RWPE2 (cell line): ENCODE measurements at regions not wholly inside any gene's neighbourhood (a gene's known extent, or its start where the extent isn't known, plus 50 kb on each side); places are given as distances from the start of the nearest gene placed in this dataset.
"Not testable (repeated sequence)": the region's sequence is repeated elsewhere in the genome, so short reads cannot be mapped to it uniquely, and the experiment has no call there.

Experiments used
- ATAC-seq: fragments of 200-7000 bp; cut with Tn5 transposase; 3 replicates; pipeline ENCODE4 v1.9.1; 2021; ENCODE audit warnings: low read depth
- DNase-seq: peaks from one replicate; pipeline ENCODE4 v3.0.0-alpha.2; 2020; ENCODE audit warnings: low spot score
- H3K27ac ChIP-seq: fragments of 450-650 bp; 2 replicates; pipeline ENCODE4 v1.5.1; 2017; ENCODE audit warnings: mild to moderate bottlenecking; ENCODE audit not compliant: poor library complexity, severe bottlenecking
- H3K27me3 ChIP-seq: fragments of 250-450 bp; sonication (Bioruptor Pico); 2 replicates; pipeline ENCODE4 v1.5.1; 2021; ENCODE audit warnings: mild to moderate bottlenecking, moderate library complexity; ENCODE audit not compliant: insufficient read depth, poor library complexity, severe bottlenecking
- H3K36me3 ChIP-seq: fragments of 250-450 bp; sonication (Bioruptor Pico); 2 replicates; pipeline ENCODE4 v1.5.1; 2020; ENCODE audit warnings: low read depth, mild to moderate bottlenecking, moderate library complexity
- H3K4me1 ChIP-seq: fragments of 250-450 bp; sonication (Bioruptor Pico); 2 replicates; pipeline ENCODE4 v1.5.1; 2021; ENCODE audit warnings: mild to moderate bottlenecking, moderate library complexity; ENCODE audit not compliant: insufficient read depth, poor library complexity, severe bottlenecking
- H3K4me3 ChIP-seq: fragments of 250-450 bp; sonication (Bioruptor Pico); 2 replicates; pipeline ENCODE4 v1.5.1; 2021; ENCODE audit warnings: mild to moderate bottlenecking, moderate library complexity; ENCODE audit not compliant: severe bottlenecking
- H3K9me3 ChIP-seq: fragments of 250-450 bp; sonication (Bioruptor Pico); 2 replicates; pipeline ENCODE4 v1.5.1; 2021; ENCODE audit warnings: mild to moderate bottlenecking, moderate library complexity; ENCODE audit not compliant: severe bottlenecking
- TF ChIP-seq, protein P1 (sequence below): fragments of 450-650 bp; IDR thresholded peaks from one replicate; pipeline ENCODE4 v1.5.1; 2017; ENCODE audit warnings: mild to moderate bottlenecking, moderate library complexity; ENCODE audit not compliant: poor library complexity, severe bottlenecking

DNA sequence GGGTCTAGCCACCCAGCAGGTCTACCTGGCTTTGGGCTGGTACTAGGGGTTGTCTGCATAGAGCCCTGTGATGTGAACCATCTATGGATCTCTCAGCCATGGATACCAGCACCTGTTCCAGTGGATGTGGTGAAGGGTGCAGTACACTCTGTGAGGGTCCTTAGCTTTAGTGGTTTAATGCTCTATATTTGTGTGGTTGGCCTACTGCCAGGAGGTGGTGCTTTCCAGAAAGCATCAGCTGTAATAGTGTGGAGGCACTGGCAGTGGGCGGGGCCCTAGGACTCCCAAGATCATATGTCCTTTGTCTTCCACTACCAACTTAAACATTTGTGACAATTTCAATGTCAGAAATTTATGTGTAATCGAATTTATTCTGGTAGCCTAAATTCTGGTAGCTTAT, 1065.1 kb downstream of the RPIA start:
- H3K27me3 ChIP-seq, H3K9me3 ChIP-seq, H3K4me3 ChIP-seq, H3K27ac ChIP-seq, ATAC-seq, H3K4me1 ChIP-seq, H3K36me3 ChIP-seq: not testable (repeated sequence)
- peak; percentile 45 for DNase-seq

DNA sequence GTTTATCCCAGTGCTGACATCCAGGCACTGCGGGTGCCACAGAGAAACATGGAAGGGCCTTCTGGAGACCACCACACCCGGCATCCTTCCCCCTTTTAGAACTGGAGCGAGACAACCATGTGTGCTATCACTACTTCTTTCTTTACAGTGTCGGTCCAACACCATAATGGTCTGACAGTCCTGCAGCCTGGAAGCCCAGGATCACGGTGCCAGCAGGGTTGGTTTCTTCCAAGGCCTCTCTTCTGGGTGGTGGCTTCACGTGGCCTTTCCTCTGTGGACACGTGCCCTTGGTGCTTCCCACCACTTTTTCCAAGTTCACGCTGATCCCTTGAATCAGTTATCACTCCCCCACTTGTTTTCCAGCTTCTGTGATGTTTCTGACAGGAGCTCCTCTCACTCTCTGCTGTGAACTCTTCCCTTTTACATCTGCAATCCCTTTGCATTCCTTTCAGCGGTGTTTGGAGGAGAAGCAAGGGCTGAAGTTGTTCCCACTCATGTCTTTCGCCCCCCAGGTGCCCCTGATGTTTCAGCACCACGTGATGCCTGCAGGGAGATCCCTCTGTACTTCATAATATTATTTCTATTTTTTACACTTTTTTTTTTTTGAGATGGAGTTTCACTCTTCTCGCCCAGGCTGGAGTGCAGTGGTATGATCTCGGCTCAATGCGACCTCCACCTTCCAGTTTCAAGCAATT, 1067.0 kb downstream of the RPIA start:
- not testable (repeated sequence) for H3K36me3 ChIP-seq, H3K4me3 ChIP-seq, H3K4me1 ChIP-seq, H3K27me3 ChIP-seq, H3K27ac ChIP-seq, H3K9me3 ChIP-seq, ATAC-seq
- peak; percentile 11 for DNase-seq

DNA sequence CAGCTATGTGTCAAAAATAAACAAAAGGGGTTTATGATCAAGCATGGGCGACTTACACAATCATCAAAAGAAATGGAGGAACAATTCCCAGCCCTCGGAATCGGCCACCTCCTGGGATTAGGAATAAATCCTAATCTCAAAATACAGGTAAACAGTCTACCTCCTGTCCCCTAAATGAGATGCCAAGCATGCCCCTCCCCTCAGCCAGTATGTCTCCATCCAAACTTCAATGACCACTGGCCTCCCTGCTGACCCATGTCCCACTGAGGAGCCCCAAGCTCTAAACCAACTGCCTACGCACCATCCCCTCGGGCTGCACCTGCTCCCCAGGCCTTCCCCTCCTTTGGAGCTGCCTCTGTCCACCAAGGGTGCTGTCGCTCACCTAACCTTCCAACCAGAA, 1069.3 kb downstream of the RPIA start:
- H3K27me3 ChIP-seq, H3K4me3 ChIP-seq, H3K36me3 ChIP-seq: not testable (repeated sequence)

DNA sequence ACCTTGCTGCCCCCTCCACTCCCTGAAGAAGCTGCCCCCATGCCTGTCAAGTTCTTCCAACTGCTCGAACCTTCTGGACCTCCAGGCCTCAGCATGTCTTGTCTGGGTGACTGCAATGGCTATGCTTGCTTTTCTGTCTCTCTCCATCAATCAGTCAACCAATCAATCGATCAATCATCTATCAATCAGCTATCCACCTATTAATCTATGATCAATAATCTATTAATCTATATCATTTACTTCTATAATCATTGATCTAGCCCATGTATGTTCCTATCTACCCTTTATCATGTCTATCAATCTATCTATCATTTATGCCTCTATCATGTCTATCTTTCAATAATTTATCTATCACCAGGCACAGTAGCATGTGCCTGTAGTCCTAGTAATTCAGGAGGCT, 1069.7 kb downstream of the RPIA start:
- H3K4me1 ChIP-seq, H3K27me3 ChIP-seq, ATAC-seq, H3K36me3 ChIP-seq, H3K9me3 ChIP-seq, DNase-seq, H3K27ac ChIP-seq, H3K4me3 ChIP-seq: not testable (repeated sequence)

More for the DNA sequence above, 1069.3 kb downstream of the RPIA start:
- not testable (repeated sequence) for ATAC-seq, DNase-seq, H3K9me3 ChIP-seq, H3K4me1 ChIP-seq, H3K27ac ChIP-seq

DNA sequence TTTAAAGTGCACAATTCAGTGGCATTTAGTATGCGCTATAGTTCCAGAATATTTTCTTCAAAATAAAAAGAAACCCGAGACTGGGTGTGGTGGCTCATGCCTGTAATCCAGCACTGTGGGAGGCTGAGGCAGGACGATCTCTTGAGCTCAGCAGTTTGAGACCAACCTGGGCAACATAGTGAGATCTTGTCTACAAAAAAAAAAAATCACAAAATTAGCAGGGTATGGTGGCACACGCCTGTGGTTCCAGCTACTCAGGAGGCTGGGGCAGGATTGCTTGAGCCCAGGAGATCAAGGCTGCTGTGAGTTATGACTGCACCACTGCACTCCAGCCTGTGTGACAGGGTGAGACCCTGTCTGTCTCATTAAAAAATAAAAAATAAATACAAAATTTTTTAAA, 1070.4 kb downstream of the RPIA start:
- H3K4me1 ChIP-seq, H3K9me3 ChIP-seq, H3K4me3 ChIP-seq, H3K27me3 ChIP-seq, DNase-seq, H3K36me3 ChIP-seq, H3K27ac ChIP-seq, ATAC-seq: not testable (repeated sequence)

DNA sequence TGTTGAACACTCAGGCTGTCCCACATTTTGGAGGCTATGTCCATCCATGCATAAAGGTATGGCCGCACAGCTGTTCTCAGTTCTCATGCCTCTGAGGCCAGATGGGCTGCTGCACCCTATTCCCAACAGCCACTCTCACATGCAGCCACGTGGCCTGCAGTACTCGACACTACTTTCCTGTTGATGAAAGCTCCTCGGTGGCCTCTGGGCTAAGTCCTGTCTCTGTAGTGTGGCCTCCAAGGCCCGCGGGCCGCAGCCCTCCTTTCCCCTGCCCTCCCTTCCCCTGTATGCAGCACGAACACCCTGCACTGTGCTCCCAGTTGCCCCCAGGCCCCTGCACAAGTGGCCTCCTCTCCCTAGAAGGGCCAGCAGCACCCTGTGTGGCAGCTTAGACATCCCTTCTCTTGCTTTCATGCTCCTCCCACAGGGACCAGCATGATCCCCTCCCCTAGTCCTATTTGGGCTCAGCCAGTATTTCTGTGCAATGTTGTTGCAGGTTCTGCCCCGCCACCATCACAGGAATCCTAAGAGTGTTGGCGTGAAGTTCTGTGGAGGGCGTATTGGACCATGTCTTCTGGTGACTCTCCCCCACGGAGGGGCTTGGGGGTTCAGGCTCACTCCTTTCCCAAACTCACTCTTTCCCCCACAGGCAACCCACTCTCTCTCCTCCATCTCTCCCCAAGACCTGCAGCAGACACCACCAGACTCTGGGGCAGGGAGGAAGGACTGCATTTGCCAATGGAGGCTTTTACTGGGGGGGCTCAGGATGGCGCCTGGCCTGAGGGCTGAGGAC, 1071.2 kb downstream of the RPIA start:
- H3K27me3 ChIP-seq, H3K4me1 ChIP-seq, H3K27ac ChIP-seq, H3K4me3 ChIP-seq, ATAC-seq, H3K36me3 ChIP-seq, H3K9me3 ChIP-seq: not testable (repeated sequence)
- DNase-seq = peak; percentile 49

DNA sequence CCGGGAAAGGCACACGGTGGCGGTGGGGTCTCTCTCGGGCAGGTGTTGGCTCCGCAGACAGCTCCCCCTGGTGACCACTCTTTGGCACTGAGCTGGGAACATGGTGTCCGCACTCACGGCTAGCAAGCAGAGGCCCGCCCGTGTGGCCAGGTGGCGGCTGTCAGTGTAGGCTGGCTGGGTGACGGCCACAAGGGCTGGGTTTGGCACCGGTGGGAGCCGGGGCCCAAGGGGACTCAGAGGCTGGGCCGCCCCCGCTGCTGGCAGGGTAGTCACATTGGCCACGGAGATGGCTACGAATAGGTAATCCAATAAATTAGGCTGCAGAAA, 1071.7 kb downstream of the RPIA start:
- Histone ChIP-seq H3K9me3 (no peaks in the 10 kb centered on the region), H3K36me3 (no peaks in the 10 kb centered on the region), H3K4me1 (no peaks in the 10 kb centered on the region), H3K4me3 (no peak overlapping the region), H3K27ac (no peak overlapping the region), H3K27me3 (peaks cover 13% of the 10 kb centered on the region)
- no peak for ATAC-seq
- peak; percentile 64 for DNase-seq
- TF ChIP-seq, protein P1, sequence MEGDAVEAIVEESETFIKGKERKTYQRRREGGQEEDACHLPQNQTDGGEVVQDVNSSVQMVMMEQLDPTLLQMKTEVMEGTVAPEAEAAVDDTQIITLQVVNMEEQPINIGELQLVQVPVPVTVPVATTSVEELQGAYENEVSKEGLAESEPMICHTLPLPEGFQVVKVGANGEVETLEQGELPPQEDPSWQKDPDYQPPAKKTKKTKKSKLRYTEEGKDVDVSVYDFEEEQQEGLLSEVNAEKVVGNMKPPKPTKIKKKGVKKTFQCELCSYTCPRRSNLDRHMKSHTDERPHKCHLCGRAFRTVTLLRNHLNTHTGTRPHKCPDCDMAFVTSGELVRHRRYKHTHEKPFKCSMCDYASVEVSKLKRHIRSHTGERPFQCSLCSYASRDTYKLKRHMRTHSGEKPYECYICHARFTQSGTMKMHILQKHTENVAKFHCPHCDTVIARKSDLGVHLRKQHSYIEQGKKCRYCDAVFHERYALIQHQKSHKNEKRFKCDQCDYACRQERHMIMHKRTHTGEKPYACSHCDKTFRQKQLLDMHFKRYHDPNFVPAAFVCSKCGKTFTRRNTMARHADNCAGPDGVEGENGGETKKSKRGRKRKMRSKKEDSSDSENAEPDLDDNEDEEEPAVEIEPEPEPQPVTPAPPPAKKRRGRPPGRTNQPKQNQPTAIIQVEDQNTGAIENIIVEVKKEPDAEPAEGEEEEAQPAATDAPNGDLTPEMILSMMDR = no peak
